H9 (cell line): ENCODE measurements at regions not wholly inside any gene's neighbourhood (a gene's known extent, or its start where the extent isn't known, plus 50 kb on each side); places are given as distances from the start of the nearest gene placed in this dataset.

Experiments
- DNase-seq: peaks from one replicate; pipeline ENCODE4 v3.0.0-alpha.2; 2017
- H2AFZ ChIP-seq: one replicate; pipeline ENCODE4 v1.6.1; 2013; ENCODE audit warnings: mild to moderate bottlenecking, low read length, control low read depth, moderate library complexity
- H2AK5ac ChIP-seq: 2 replicates; pipeline ENCODE4 v1.6.1; 2013; ENCODE audit warnings: low read length, control low read depth, mixed read lengths; ENCODE audit not compliant: insufficient read length
- H2BK120ac ChIP-seq: one replicate; pipeline ENCODE4 v1.6.1; 2013; ENCODE audit warnings: low read depth, mild to moderate bottlenecking, low read length, control low read depth, inconsistent platforms; ENCODE audit not compliant: poor library complexity, severe bottlenecking
- H2BK12ac ChIP-seq: 2 replicates; pipeline ENCODE4 v1.6.1; 2013; ENCODE audit warnings: low read length, control low read depth, mixed read lengths, low read depth; ENCODE audit not compliant: insufficient read length
- H2BK15ac ChIP-seq: 2 replicates; pipeline ENCODE4 v1.6.1; 2013; ENCODE audit warnings: low read depth, low read length, control low read depth
- H2BK20ac ChIP-seq: one replicate; pipeline ENCODE4 v1.6.1; 2013; ENCODE audit warnings: low read depth, mild to moderate bottlenecking, low read length, control low read depth, inconsistent platforms; ENCODE audit not compliant: poor library complexity, severe bottlenecking
- H2BK5ac ChIP-seq: 2 replicates; pipeline ENCODE4 v1.6.1; 2013; ENCODE audit warnings: low read length, control low read depth, mixed read lengths; ENCODE audit not compliant: insufficient read length
- H3K14ac ChIP-seq: 2 replicates; pipeline ENCODE4 v1.6.1; 2013; ENCODE audit warnings: low read length, control low read depth; ENCODE audit not compliant: insufficient read depth
- H3K18ac ChIP-seq: 2 replicates; pipeline ENCODE4 v1.6.1; 2013; ENCODE audit warnings: low read depth, mild to moderate bottlenecking, mixed read lengths, low read length, control low read depth; ENCODE audit not compliant: insufficient read length
- H3K23ac ChIP-seq: 2 replicates; pipeline ENCODE4 v1.6.1; 2013; ENCODE audit warnings: low read length, control low read depth, mixed read lengths, low read depth; ENCODE audit not compliant: insufficient read length
- H3K23me2 ChIP-seq: 2 replicates; pipeline ENCODE4 v1.6.1; 2013; ENCODE audit warnings: low read depth, mild to moderate bottlenecking, mixed read lengths, low read length, control low read depth; ENCODE audit not compliant: insufficient read length, poor library complexity, severe bottlenecking
- H3K27ac ChIP-seq: 2 replicates; pipeline ENCODE4 v1.5.1; 2013; ENCODE audit warnings: low read length, control low read depth, mixed read lengths, low read depth; ENCODE audit not compliant: insufficient read length
- H3K27me3 ChIP-seq: 2 replicates; pipeline ENCODE4 v1.6.1; 2013; ENCODE audit warnings: low read length, control low read depth, inconsistent platforms; ENCODE audit not compliant: insufficient read depth
- H3K4ac ChIP-seq: 2 replicates; pipeline ENCODE4 v1.6.1; 2013; ENCODE audit warnings: low read depth, mild to moderate bottlenecking, control low read depth, inconsistent platforms, low read length, moderate library complexity
- H3K4me1 ChIP-seq: 2 replicates; pipeline ENCODE4 v1.6.1; 2013; ENCODE audit warnings: low read length, control low read depth, inconsistent platforms; ENCODE audit not compliant: insufficient read depth
- H3K4me2 ChIP-seq: 2 replicates; pipeline ENCODE4 v1.6.1; 2013; ENCODE audit warnings: low read length, control low read depth, mixed read lengths; ENCODE audit not compliant: insufficient read length, insufficient read depth
- H3K56ac ChIP-seq: 2 replicates; pipeline ENCODE4 v1.6.1; 2013; ENCODE audit warnings: low read depth, mild to moderate bottlenecking, mixed read lengths, low read length, control low read depth; ENCODE audit not compliant: insufficient read length
- H3K79me1 ChIP-seq: 2 replicates; pipeline ENCODE4 v1.6.1; 2013; ENCODE audit warnings: low read depth, mild to moderate bottlenecking, moderate library complexity, low read length, control low read depth, inconsistent platforms; ENCODE audit not compliant: insufficient read depth, poor library complexity, severe bottlenecking
- H3K79me2 ChIP-seq: 2 replicates; pipeline ENCODE4 v1.6.1; 2013; ENCODE audit warnings: low read length, control low read depth, inconsistent platforms; ENCODE audit not compliant: insufficient read depth
- H3K9ac ChIP-seq: 2 replicates; pipeline ENCODE4 v1.6.1; 2013; ENCODE audit warnings: low read length, control low read depth, mixed read lengths; ENCODE audit not compliant: insufficient read length; ENCODE audit errors: extremely low read depth
- H3K9me3 ChIP-seq: one replicate; pipeline ENCODE4 v1.6.1; 2013; ENCODE audit warnings: low read depth, low read length, inconsistent platforms; ENCODE audit not compliant: control insufficient read depth
- H3T11ph ChIP-seq: one replicate; pipeline ENCODE4 v1.6.1; 2013; ENCODE audit warnings: mild to moderate bottlenecking, low read length, control low read depth, inconsistent platforms
- H4K20me1 ChIP-seq: one replicate; pipeline ENCODE4 v1.6.1; 2013; ENCODE audit not compliant: control insufficient read depth, insufficient read length, insufficient read depth
- H4K5ac ChIP-seq: 2 replicates; pipeline ENCODE4 v1.6.1; 2013; ENCODE audit warnings: low read depth, mild to moderate bottlenecking, mixed read lengths, low read length, control low read depth; ENCODE audit not compliant: insufficient read length
- H4K8ac ChIP-seq: replicated peaks from 2 replicates; pipeline ENCODE4 v1.6.1; 2013; ENCODE audit warnings: low read length, control low read depth, mixed read lengths, low read depth; ENCODE audit not compliant: insufficient read length
- H4K91ac ChIP-seq: 2 replicates; pipeline ENCODE4 v1.6.1; 2013; ENCODE audit warnings: low read depth, mild to moderate bottlenecking, moderate library complexity, mixed read lengths, low read length, control low read depth; ENCODE audit not compliant: insufficient read length
- H3K27ac Mint-ChIP-seq, 3 experiments: 2 replicates in 2 of 3; 3 replicates in 1 of 3; pipeline ENCODE4 v1.8.0; 2020 to 2021; ENCODE audit warnings: mixed read lengths in 3 of 3, mild to moderate bottlenecking in 1 of 3, moderate library complexity in 1 of 3
- H3K27me3 Mint-ChIP-seq: 2 replicates; pipeline ENCODE4 v1.8.0; 2021; ENCODE audit warnings: low read depth, mild to moderate bottlenecking, moderate library complexity, mixed read lengths
- H3K36me3 Mint-ChIP-seq, 3 experiments: 2 replicates in 2 of 3; 3 replicates in 1 of 3; pipeline ENCODE4 v1.8.0; 2020 to 2021; ENCODE audit warnings: low read depth in 3 of 3, mixed read lengths in 3 of 3; ENCODE audit not compliant: insufficient read depth in 1 of 3
- H3K4me1 Mint-ChIP-seq, 2 experiments: 2 replicates each; pipeline ENCODE4 v1.8.0; 2020; ENCODE audit warnings: mixed read lengths in 2 of 2
- H3K4me3 Mint-ChIP-seq, 2 experiments: 2 replicates in 1 of 2; 3 replicates in 1 of 2; pipeline ENCODE4 v1.8.0; 2020 to 2021; ENCODE audit warnings: mild to moderate bottlenecking in 2 of 2, mixed read lengths in 2 of 2, moderate library complexity in 1 of 2
- H3K9me3 Mint-ChIP-seq, 2 experiments: 2 replicates in 1 of 2; 3 replicates in 1 of 2; pipeline ENCODE4 v1.8.0; 2020; ENCODE audit warnings: mild to moderate bottlenecking in 2 of 2, mixed read lengths in 2 of 2, moderate library complexity in 1 of 2
- CTCF ChIP-seq: fragments of 200-600 bp; sonication (generic); conservative IDR thresholded peaks from 3 replicates; pipeline ENCODE4 v1.8.0; 2021; ENCODE audit warnings: antibody characterized with exemption, mild to moderate bottlenecking
- WGBS: extraction: QIAGEN DNeasy Blood & Tissue Kit; methylation state at CpG from one replicate; pipeline ENCODE4 v1.1.7; 2013; ENCODE audit warnings: missing lambda C conversion rate, low lambda C conversion rate, mixed read lengths; ENCODE audit not compliant: insufficient read length; ENCODE audit errors: extremely low coverage; 5-methylcytosine and 5-hydroxymethylcytosine counted together

GRCh38 chr20:40370800-40371199 lies 318.2 kb downstream of the MAFB start:
- Histone ChIP-seq H2BK120ac (no peak overlapping the region), H3K18ac (no peak overlapping the region), H3K4ac (no peak overlapping the region), H2BK5ac (no peak overlapping the region), H3K4me2 (no peak overlapping the region), H3K9ac (no peak overlapping the region), H2AK5ac (no peak overlapping the region), H4K5ac (no peak overlapping the region), H3T11ph (no peak overlapping the region), H3K79me2 (no peaks in the 10 kb centered on the region), H3K4me1 (no peaks in the 10 kb centered on the region), H3K14ac (no peak overlapping the region; the same call in 1 of the 2 replicates), H2BK12ac (peak overlapping the region; percentile 35), H3K23ac (no peak overlapping the region), H2BK20ac (no peak overlapping the region), H3K9me3 (no peaks in the 10 kb centered on the region), H4K91ac (no peak overlapping the region), H3K79me1 (no peaks in the 10 kb centered on the region), H3K27ac (no peak overlapping the region), H2BK15ac (no peak overlapping the region), H4K8ac (no peak overlapping the region), H3K23me2 (no peaks in the 10 kb centered on the region), H4K20me1 (no peaks in the 10 kb centered on the region), H2AFZ (no peak overlapping the region), H3K27me3 (no peaks in the 10 kb centered on the region), H3K56ac (no peak overlapping the region)
- Mint-ChIP-seq H3K4me1 (peaks cover 2 to 3% of the 10 kb centered on the region in 2 experiments; a peak in 1 of 4 replicates), H3K27ac (peak overlapping the region in 1 of 3 experiments; percentile 52; a peak in 1 of 7 replicates), H3K4me3 (no peak overlapping the region), H3K36me3 (peaks cover 5 to 11% (median 5%) of the 10 kb centered on the region in 3 experiments; a peak in 6 of 7 replicates), H3K9me3 (peaks cover 10 to 11% of the 10 kb centered on the region in 2 experiments), H3K27me3 (no peaks in the 10 kb centered on the region)
- WGBS = no CpG with 5 or more reads among the region's 7 CpGs
- no peak for DNase-seq
- TF ChIP-seq CTCF = no peak
